ENCODE measurements at regions not wholly inside any gene's neighbourhood (a gene's known extent, or its start where the extent isn't known, plus 50 kb on each side); places are given as distances from the start of the nearest gene placed in this dataset.

- no peak for DNase-seq
- H3K4me3 ChIP-seq (ENCODE audit: control insufficient read depth in 1 of 7, extremely low read depth in 1 of 7, insufficient read depth in 4 of 7, low read depth in 2 of 7, low read length in 6 of 7): no peak overlapping the region
- POLR2A ChIA-PET: no interaction called here
- no peaks in the 10 kb centered on the region for H3K4me1 ChIP-seq (ENCODE audit: control extremely low read depth in 1 of 4, control insufficient read depth in 4 of 4, insufficient read depth in 4 of 4, low read length in 3 of 4)
- CTCF ChIA-PET: interaction anchor here (1.8 kb wide), 1 partner anchor 120 kb away, joined by 5 read pairs; no protein-coding TSS in a partner anchor
- WGBS (ENCODE audit: insufficient coverage): 84% methylated on average over 5 of the region's 9 CpGs
- H3K36me3 ChIP-seq (ENCODE audit: control insufficient read depth in 4 of 4, insufficient read depth in 4 of 4, low read length in 3 of 4): no peaks in the 10 kb centered on the region
- H3K9me3 ChIP-seq (ENCODE audit: control extremely low read depth in 1 of 5, control insufficient read depth in 4 of 5, insufficient read depth in 2 of 5, low read depth in 1 of 5, low read length in 4 of 5): peaks cover 0 to 8% (median 0%) of the 10 kb centered on the region in 5 experiments
- H3K27ac ChIP-seq (ENCODE audit: insufficient read depth in 1 of 2, low read depth in 1 of 2, low read length in 2 of 2, poor library complexity in 1 of 2, severe bottlenecking in 2 of 2): no peak overlapping the region
- no peaks in the 10 kb centered on the region for H3K27me3 ChIP-seq (replicated peaks in 2 of 5; ENCODE audit: control insufficient read depth in 4 of 5, insufficient read depth in 5 of 5, low read length in 4 of 5)
Observed at GRCh38 chr2:11983870-11984269, 237.4 kb downstream of the LPIN1 start.

GRCh38 chr2:11984316-11985158 lies 238.1 kb downstream of the LPIN1 start:
- ChIA-PET POLR2A (no interaction called here), CTCF (interaction anchor here (1.1 kb wide), 1 partner anchor 16 kb away, joined by 3 read pairs; no protein-coding TSS in a partner anchor)
- peaks cover 0 to 8% (median 0%) of the 10 kb centered on the region in 5 experiments for H3K9me3 ChIP-seq (ENCODE audit: control extremely low read depth in 1 of 5, control insufficient read depth in 4 of 5, insufficient read depth in 2 of 5, low read depth in 1 of 5, low read length in 4 of 5)
- H3K27me3 ChIP-seq (replicated peaks in 2 of 5; ENCODE audit: control insufficient read depth in 4 of 5, insufficient read depth in 5 of 5, low read length in 4 of 5): no peaks in the 10 kb centered on the region
- H3K4me1 ChIP-seq (ENCODE audit: control extremely low read depth in 1 of 4, control insufficient read depth in 4 of 4, insufficient read depth in 4 of 4, low read length in 3 of 4): no peaks in the 10 kb centered on the region
- no peak overlapping the region for H3K27ac ChIP-seq (ENCODE audit: insufficient read depth in 1 of 2, low read depth in 1 of 2, low read length in 2 of 2, poor library complexity in 1 of 2, severe bottlenecking in 2 of 2)
- H3K4me3 ChIP-seq (ENCODE audit: control insufficient read depth in 1 of 7, extremely low read depth in 1 of 7, insufficient read depth in 4 of 7, low read depth in 2 of 7, low read length in 6 of 7): no peak overlapping the region
- 92% methylated on average over 8 of the region's 18 CpGs for WGBS (ENCODE audit: insufficient coverage)
- no peaks in the 10 kb centered on the region for H3K36me3 ChIP-seq (ENCODE audit: control insufficient read depth in 4 of 4, insufficient read depth in 4 of 4, low read length in 3 of 4)
- no peak for DNase-seq

DNA sequence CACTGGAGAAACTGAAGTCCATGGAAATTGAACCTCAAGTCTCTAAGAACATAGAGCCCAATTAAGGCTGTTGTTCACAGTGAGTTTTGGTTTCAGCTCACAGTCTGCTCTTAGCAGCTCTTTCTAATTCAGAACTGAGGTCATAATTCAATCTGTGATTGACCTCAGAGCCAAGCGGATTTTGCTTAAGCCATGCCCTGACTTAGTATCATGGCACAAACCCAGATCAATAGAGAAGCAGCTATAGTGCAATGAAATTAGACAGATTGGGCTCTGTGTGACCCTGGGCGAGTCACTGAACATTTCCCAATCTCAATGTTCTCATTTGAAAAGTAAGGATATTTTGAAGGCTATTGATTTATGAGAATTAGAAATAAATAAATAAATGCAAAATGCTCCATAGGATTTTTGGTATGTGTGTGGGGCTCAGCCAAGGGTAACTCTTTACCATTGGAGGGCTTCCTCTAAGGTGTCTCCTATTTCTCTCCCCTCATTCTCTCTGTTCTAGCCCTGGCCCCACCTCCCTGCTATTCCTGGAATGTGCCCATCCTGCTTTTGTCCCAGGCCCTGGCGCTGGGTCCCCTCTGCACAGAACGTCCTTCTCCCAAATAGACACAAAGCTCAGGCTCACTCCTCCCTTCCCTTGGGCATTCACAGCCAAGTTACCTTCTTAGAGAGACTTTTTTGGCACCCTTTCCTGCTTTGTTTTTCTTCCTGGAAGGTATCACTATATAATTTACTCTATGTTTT lies 239.6 kb downstream of the LPIN1 start:
- Histone ChIP-seq H3K27me3 (replicated peaks in 2 of 5; ENCODE audit: control insufficient read depth in 4 of 5, insufficient read depth in 5 of 5, low read length in 4 of 5) (no peaks in the 10 kb centered on the region), H3K4me1 (ENCODE audit: control extremely low read depth in 1 of 4, control insufficient read depth in 4 of 4, insufficient read depth in 4 of 4, low read length in 3 of 4) (peaks cover 0 to 7% (median 0%) of the 10 kb centered on the region in 4 experiments), H3K9me3 (ENCODE audit: control extremely low read depth in 1 of 5, control insufficient read depth in 4 of 5, insufficient read depth in 2 of 5, low read depth in 1 of 5, low read length in 4 of 5) (peaks cover 0 to 8% (median 0%) of the 10 kb centered on the region in 5 experiments), H3K27ac (ENCODE audit: insufficient read depth in 1 of 2, low read depth in 1 of 2, low read length in 2 of 2, poor library complexity in 1 of 2, severe bottlenecking in 2 of 2) (no peak overlapping the region), H3K36me3 (ENCODE audit: control insufficient read depth in 4 of 4, insufficient read depth in 4 of 4, low read length in 3 of 4) (no peaks in the 10 kb centered on the region), H3K4me3 (ENCODE audit: control insufficient read depth in 1 of 7, extremely low read depth in 1 of 7, insufficient read depth in 4 of 7, low read depth in 2 of 7, low read length in 6 of 7) (no peak overlapping the region)
- no peak for DNase-seq
- ChIA-PET POLR2A (no interaction called here), CTCF (interaction anchor here (0.6 to 1.3 kb wide), 2 partner anchors 12 to 110 kb away, joined by 3 to 4 read pairs; no protein-coding TSS in a partner anchor)
- WGBS (ENCODE audit: insufficient coverage): 100% methylated on average over 3 of the region's 4 CpGs

DNA sequence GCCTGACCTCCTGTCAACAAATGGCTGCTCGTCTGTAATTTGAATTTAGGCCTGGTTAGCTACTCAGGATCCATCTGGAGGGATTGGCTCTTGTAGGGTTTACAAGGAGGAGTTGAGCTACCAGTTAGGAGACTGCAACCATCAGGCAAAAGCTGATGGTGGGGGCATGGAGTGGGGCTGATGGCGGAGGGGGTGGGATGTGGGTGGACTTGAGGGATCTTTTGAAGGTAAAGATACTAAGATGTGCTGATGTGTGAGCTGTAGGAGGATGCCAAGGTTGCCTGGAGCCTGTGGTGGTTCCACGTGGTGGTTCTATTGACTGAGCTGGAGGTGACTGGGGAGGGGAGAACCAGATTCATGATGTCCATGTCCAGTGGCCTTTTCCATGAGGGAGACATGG lies 240.7 kb downstream of the LPIN1 start:
- no peaks in the 10 kb centered on the region for H3K36me3 ChIP-seq (ENCODE audit: control insufficient read depth in 4 of 4, insufficient read depth in 4 of 4, low read length in 3 of 4)
- POLR2A ChIA-PET: no interaction called here

GRCh38 chr2:11988691-11989353 lies 242.4 kb downstream of the LPIN1 start:
- ChIA-PET POLR2A (no interaction called here), CTCF (interaction anchor here (1.1 to 1.2 kb wide), 2 partner anchors 11 to 18 kb away, joined by 3 read pairs; no protein-coding TSS in a partner anchor)
- WGBS (ENCODE audit: insufficient coverage): 89% methylated on average over 5 of the region's 14 CpGs

More for the DNA sequence above, 240.7 kb downstream of the LPIN1 start:
- Histone ChIP-seq H3K27ac (ENCODE audit: insufficient read depth in 1 of 2, low read depth in 1 of 2, low read length in 2 of 2, poor library complexity in 1 of 2, severe bottlenecking in 2 of 2) (no peak overlapping the region), H3K27me3 (replicated peaks in 2 of 5; ENCODE audit: control insufficient read depth in 4 of 5, insufficient read depth in 5 of 5, low read length in 4 of 5) (no peaks in the 10 kb centered on the region), H3K4me1 (ENCODE audit: control extremely low read depth in 1 of 4, control insufficient read depth in 4 of 4, insufficient read depth in 4 of 4, low read length in 3 of 4) (peaks cover 0 to 9% (median 0%) of the 10 kb centered on the region in 4 experiments), H3K4me3 (ENCODE audit: control insufficient read depth in 1 of 7, extremely low read depth in 1 of 7, insufficient read depth in 4 of 7, low read depth in 2 of 7, low read length in 6 of 7) (no peak overlapping the region), H3K9me3 (ENCODE audit: control extremely low read depth in 1 of 5, control insufficient read depth in 4 of 5, insufficient read depth in 2 of 5, low read depth in 1 of 5, low read length in 4 of 5) (peaks cover 0 to 3% (median 0%) of the 10 kb centered on the region in 5 experiments)
- no peak for DNase-seq
- CTCF ChIA-PET: interaction anchor here (1.3 kb wide), 1 partner anchor 13 kb away, joined by 3 read pairs; no protein-coding TSS in a partner anchor
- WGBS (ENCODE audit: insufficient coverage): 94% methylated on average over 3 of the region's 3 CpGs

GRCh38 chr2:11989354-11989703 lies 242.9 kb downstream of the LPIN1 start:
- CTCF ChIA-PET: interaction anchor here (1.2 kb wide), 1 partner anchor 18 kb away, joined by 3 read pairs; no protein-coding TSS in a partner anchor
- no peaks in the 10 kb centered on the region for H3K27me3 ChIP-seq (replicated peaks in 2 of 5; ENCODE audit: control insufficient read depth in 4 of 5, insufficient read depth in 5 of 5, low read length in 4 of 5)
- WGBS (ENCODE audit: insufficient coverage): 100% methylated on average over 2 of the region's 2 CpGs
- no peak for DNase-seq
- H3K4me3 ChIP-seq (ENCODE audit: control insufficient read depth in 1 of 7, extremely low read depth in 1 of 7, insufficient read depth in 4 of 7, low read depth in 2 of 7, low read length in 6 of 7): no peak overlapping the region
- H3K27ac ChIP-seq (ENCODE audit: insufficient read depth in 1 of 2, low read depth in 1 of 2, low read length in 2 of 2, poor library complexity in 1 of 2, severe bottlenecking in 2 of 2): no peak overlapping the region
- H3K36me3 ChIP-seq (ENCODE audit: control insufficient read depth in 4 of 4, insufficient read depth in 4 of 4, low read length in 3 of 4): no peaks in the 10 kb centered on the region
- H3K9me3 ChIP-seq (ENCODE audit: control extremely low read depth in 1 of 5, control insufficient read depth in 4 of 5, insufficient read depth in 2 of 5, low read depth in 1 of 5, low read length in 4 of 5): peaks cover 0 to 3% (median 0%) of the 10 kb centered on the region in 5 experiments
- H3K4me1 ChIP-seq (ENCODE audit: control extremely low read depth in 1 of 4, control insufficient read depth in 4 of 4, insufficient read depth in 4 of 4, low read length in 3 of 4): peaks cover 0 to 9% (median 0%) of the 10 kb centered on the region in 4 experiments
- POLR2A ChIA-PET: no interaction called here

More at GRCh38 chr2:11988691-11989353, 242.4 kb downstream of the LPIN1 start:
- no peak overlapping the region for H3K4me3 ChIP-seq (ENCODE audit: control insufficient read depth in 1 of 7, extremely low read depth in 1 of 7, insufficient read depth in 4 of 7, low read depth in 2 of 7, low read length in 6 of 7)
- no peaks in the 10 kb centered on the region for H3K36me3 ChIP-seq (ENCODE audit: control insufficient read depth in 4 of 4, insufficient read depth in 4 of 4, low read length in 3 of 4)
- no peak for DNase-seq
- no peaks in the 10 kb centered on the region for H3K9me3 ChIP-seq (ENCODE audit: control extremely low read depth in 1 of 5, control insufficient read depth in 4 of 5, insufficient read depth in 2 of 5, low read depth in 1 of 5, low read length in 4 of 5)
- H3K4me1 ChIP-seq (ENCODE audit: control extremely low read depth in 1 of 4, control insufficient read depth in 4 of 4, insufficient read depth in 4 of 4, low read length in 3 of 4): peaks cover 0 to 9% (median 0%) of the 10 kb centered on the region in 4 experiments
- H3K27me3 ChIP-seq (replicated peaks in 2 of 5; ENCODE audit: control insufficient read depth in 4 of 5, insufficient read depth in 5 of 5, low read length in 4 of 5): no peaks in the 10 kb centered on the region
- no peak overlapping the region for H3K27ac ChIP-seq (ENCODE audit: insufficient read depth in 1 of 2, low read depth in 1 of 2, low read length in 2 of 2, poor library complexity in 1 of 2, severe bottlenecking in 2 of 2)

All from common myeloid progenitor, CD34-positive (primary cell).